Neural cell (in vitro differentiated cells): ENCODE measurements at regions not wholly inside any gene's neighbourhood (a gene's known extent, or its start where the extent isn't known, plus 50 kb on each side); places are given as distances from the start of the nearest gene placed in this dataset.

ENCODE experiments used
- EP300 ChIP-seq: fragments of 450-650 bp; conservative IDR thresholded peaks from 2 replicates; pipeline ENCODE4 v1.6.1; 2014; ENCODE audit warnings: antibody characterized with exemption, mild to moderate bottlenecking, moderate library complexity; ENCODE audit not compliant: poor library complexity, severe bottlenecking
- TF ChIP-seq, protein P1 (sequence below): fragments of 450-650 bp; IDR thresholded peaks from 2 replicates; pipeline ENCODE4 v1.5.1; 2014; ENCODE audit warnings: antibody characterized with exemption, mild to moderate bottlenecking, moderate library complexity; ENCODE audit not compliant: poor library complexity, severe bottlenecking

GRCh38 chrX:100512471-100512870 is 72.3 kb upstream of the TNMD start:
- TF ChIP-seq, protein P1, sequence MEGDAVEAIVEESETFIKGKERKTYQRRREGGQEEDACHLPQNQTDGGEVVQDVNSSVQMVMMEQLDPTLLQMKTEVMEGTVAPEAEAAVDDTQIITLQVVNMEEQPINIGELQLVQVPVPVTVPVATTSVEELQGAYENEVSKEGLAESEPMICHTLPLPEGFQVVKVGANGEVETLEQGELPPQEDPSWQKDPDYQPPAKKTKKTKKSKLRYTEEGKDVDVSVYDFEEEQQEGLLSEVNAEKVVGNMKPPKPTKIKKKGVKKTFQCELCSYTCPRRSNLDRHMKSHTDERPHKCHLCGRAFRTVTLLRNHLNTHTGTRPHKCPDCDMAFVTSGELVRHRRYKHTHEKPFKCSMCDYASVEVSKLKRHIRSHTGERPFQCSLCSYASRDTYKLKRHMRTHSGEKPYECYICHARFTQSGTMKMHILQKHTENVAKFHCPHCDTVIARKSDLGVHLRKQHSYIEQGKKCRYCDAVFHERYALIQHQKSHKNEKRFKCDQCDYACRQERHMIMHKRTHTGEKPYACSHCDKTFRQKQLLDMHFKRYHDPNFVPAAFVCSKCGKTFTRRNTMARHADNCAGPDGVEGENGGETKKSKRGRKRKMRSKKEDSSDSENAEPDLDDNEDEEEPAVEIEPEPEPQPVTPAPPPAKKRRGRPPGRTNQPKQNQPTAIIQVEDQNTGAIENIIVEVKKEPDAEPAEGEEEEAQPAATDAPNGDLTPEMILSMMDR, result peak; percentile 52
- no peak for TF ChIP-seq EP300
